Cardiac septum (tissue), 1 donor: ENCODE measurements at regions not wholly inside any gene's neighbourhood (a gene's known extent, or its start where the extent isn't known, plus 50 kb on each side); places are given as distances from the start of the nearest gene placed in this dataset.
"Not testable (repeated sequence)": the region's sequence is repeated elsewhere in the genome, so short reads cannot be mapped to it uniquely, and the experiment has no call there.

Experiments
- DNase-seq: peaks from one replicate; pipeline ENCODE4 v3.0.0-alpha.2; 2020; ENCODE audit warnings: low spot score
- intact Hi-C: fragments of 100-400 bp; cut with DNase I; formaldehyde crosslinking; loops from one replicate; pipeline ENCODE4 v1.14.0; 2022
- donor health status: DM: no; HTN: no; CAD: no.

DNA sequence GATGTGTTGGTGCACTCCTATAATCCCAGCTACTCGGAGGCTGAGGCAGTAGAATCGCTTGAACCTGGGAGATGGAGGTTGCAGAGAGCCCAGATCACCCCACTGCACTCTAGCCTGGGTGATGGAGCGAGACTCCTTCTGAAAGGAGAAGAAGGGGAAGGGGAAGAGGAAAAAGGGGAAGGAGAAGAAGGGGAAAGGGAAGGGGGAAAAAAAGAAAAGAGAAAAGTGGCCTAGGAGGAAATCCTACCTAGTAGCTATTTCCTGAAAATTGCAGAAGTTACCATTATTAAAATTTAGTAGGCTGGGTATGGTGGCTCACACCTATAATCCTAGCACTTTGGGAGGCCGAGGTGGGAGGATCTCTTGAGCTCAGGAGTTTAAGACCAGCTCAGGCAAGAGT lies 67.4 kb downstream of the ARRDC3 start:
- intact Hi-C loops, result no loop called here
- DNase-seq, result no peak

DNA sequence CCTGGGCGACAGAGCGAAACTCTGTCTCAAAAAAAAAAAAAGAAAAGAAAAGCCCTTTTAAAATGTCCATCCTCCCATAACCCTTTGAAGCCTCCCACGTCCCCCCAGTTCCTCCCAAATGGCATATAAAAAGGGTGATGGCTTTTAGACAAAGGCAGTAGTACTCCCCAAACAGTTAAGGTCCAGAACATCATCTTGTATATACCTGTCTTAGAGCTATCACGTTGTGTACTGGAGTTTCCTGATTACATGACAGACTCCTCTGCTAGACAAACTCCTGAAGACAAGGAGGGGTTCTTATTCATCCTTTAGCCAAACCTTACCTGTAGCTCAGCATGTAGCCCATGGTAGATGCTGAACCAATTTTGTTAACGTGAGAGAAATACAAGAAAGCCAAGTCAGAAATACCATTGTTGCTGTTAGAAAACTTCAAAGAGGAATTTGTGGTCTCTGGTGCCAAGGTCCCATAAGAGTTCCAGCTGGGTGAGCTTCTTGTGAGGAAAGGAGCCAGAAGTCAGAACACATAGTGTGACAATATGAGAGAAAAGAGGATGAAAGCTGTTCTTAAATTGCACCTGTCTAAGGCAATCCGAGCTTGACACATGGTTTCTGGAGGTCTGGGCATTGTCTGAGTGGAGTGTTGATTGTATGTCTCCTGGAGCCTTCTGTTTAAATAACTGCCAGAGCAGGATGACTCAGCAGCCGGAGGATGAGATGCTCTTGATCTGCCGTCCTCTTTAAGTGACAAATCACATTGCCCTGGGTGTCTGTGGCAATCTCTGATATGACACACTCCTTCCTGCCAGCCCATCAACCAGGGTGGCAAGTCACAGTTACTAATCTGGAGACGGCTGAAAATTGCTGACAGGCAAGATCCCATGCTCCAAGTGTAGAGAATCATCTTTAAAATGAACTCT lies 69.1 kb downstream of the ARRDC3 start:
- DNase-seq, result peak; percentile 93
- intact Hi-C loops, result loop anchor here (2.0 to 5.0 kb wide), 2 partner anchors 69 to 102 kb away; partner anchors contain the start of gene ARRDC3

DNA sequence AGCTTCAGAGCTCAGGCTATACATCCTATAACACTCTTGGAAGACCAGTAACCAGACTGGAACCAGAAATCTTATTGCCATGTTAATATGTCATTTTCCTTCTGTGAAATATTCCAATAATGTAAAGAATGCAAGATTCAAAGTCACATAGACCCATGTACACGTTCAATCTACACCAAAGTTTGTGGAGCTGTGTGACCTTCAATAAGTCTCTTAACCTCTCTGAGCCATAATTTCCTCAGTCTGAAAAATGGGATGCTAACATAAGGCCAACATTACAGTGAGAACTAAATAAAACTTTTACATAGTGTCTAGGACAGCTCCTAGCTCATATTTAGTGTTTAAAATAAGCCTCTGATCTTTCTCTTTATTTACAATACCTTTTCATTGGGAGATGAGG lies 70.4 kb downstream of the ARRDC3 start:
- intact Hi-C loops, result loop anchor here (1.0 to 5.0 kb wide), 3 partner anchors 32 to 100 kb away; partner anchors contain the start of gene ARRDC3
- no peak for DNase-seq

DNA sequence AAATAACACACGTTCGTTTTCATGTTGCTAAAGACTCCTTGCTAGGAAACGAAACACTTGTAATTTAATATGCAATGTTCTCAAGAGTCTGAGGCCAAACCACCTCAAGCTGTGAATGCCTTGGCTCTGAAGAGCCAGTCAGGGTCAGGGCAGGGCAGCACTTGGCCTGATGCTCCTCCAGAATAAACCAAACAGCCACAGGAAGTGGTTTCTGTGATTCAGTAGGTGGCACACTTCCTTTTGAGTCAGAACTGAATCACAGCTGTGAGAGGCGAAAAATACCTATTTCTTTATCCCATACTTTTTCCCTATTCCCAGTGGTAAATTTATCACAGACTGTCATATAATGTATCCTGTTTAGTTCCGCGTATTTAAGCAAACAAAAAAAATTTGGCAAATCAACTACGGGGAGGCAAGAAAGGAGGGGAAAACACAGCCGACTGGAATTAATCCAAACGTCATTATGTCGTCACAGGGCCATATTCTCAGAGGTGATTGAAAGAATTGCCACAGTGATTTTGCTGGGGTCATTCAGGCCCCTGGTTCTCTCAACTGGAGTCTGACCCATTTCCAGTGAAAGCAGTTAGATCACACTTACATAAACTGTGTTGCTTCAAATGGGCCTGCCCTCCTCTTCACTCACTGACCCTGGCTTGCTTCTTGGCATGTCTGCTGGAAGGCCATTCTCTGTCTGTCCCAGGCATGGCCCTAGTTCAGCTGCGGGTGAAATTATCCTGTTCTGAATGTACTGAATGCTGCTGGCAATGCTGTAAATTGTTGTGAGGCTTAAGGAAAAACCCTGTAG lies 71.2 kb downstream of the ARRDC3 start:
- intact Hi-C loops, result loop anchor here (1.0 to 5.0 kb wide), 3 partner anchors 32 to 100 kb away; partner anchors contain the start of gene ARRDC3
- DNase-seq, result peak; percentile 77

DNA sequence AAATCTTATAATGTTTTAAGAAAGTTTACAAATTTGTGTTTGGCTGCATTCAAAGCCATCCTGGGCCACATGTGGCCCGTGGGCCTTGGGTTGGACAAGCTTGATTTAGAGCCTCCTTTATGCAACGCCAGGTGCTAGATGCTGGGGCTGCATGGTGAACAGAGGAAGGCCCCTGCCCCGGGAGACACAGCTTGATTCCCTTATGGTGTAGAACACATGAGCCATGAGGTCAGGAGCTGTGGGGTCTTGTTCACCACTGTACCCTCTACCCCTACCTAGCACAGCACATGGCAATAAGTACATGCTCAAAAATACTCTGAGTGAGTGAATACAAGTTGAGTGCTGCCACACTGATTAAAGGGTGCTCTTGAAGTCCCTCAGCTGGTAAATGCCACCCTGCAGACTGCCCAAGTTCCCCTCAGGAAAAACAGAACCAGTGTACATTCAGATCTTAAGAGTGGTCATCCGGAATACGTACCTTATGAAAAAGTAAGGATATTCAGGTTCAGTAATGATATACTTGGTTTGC lies 71.9 kb downstream of the ARRDC3 start:
- no peak for DNase-seq
- intact Hi-C loops, result loop anchor here (5.0 kb wide), 1 partner anchor 99 kb away; no protein-coding TSS in a partner anchor

DNA sequence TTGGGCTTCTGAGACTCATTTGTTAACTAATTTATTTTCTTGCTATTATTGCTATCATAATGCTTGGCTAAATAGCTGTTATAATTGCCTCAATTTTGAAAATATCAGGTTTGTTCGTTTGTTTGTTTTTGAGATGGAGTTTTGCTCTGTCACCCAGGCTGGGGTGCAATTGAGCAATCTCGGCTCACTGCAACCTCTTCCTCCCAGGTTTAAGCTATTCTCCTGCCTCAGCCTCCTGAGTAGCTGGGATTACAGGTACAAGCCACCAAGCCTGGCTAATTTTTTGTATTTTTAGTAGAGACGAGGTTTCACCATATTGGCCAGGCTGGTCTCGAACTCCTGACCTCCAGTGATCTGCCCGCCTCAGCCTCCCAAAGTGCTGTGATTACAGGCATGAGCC lies 75.0 kb downstream of the ARRDC3 start:
- intact Hi-C loops, result not testable (repeated sequence)
- peak; percentile 84 for DNase-seq

DNA sequence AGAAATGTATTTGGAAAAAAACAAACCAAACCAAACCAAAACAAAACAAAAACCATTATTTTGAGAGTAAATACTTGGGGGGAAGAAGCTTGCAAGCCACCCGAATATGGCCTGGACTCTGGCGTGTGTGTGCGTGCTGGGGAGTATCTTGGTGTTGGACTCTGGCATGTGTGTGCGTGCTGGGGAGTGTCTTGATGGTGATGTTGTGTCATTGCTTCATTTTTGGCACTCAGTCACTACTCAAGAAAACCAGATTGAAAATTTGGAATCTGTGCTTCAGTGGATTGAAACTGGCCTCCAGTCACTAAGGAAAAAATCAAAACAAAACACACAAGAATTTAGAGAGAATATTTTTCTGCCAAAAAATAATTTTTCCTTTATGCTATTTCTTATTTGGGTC lies 76.1 kb downstream of the ARRDC3 start:
- intact Hi-C loops, result no loop called here
- no peak for DNase-seq

DNA sequence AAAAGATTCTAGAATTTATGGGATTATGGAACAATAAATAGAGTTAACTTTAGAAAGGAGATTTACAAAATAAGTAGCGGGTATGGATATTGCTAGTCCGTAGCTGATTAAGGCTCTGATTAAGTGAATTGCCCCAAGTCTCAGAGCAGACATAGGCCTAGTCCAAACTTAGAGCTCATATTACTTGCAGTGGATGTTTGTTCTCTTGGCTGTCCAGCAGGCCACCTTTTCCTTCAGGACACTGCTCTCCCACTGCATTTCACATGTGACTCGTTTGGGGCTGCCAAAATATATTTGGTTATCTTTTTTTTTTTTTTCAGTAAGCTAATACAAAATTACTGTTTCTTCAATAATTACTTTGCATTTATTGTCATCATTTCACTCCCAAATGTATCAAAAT lies 76.6 kb downstream of the ARRDC3 start:
- no peak for DNase-seq
- intact Hi-C loops, result no loop called here

DNA sequence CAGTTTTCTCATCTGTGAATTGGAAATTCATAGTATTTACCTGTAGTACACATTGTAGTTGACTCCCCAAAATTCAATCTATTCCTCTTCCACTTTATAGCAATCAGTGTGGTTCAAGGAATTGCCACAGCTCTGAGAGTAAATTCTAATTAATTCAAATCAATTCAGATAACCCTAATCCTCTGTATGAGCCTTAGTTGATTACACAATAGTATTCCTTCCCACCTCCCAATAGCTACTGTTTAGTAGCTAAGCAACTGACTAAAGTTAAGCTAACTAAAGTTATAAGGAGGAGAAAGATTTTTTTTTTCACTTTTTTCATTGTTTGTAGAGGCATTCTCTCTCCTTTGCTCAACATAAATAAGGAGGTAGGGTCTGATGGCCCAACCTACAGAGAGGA lies 77.5 kb downstream of the ARRDC3 start:
- intact Hi-C loops, result no loop called here
- DNase-seq, result no peak

DNA sequence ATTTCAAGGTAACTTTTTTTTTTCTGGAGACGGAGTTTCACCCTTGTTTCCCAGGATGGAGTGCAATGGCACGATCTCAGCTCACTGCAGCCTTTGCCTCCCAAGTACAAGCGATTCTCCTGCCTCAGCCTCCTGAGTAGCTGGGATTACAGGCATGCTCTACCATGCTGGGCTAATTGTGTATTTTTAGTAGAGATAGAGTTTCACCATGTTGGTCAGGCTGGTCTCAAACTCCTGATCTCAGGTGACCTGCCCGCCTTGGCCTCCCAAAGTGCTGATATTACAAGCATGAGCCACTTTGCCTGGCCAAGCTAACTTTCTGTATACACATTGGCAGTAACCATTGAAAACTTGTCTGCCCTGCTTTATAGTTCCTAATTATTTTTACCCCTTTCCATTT lies 79.1 kb downstream of the ARRDC3 start:
- DNase-seq, intact Hi-C loops: not testable (repeated sequence)

DNA sequence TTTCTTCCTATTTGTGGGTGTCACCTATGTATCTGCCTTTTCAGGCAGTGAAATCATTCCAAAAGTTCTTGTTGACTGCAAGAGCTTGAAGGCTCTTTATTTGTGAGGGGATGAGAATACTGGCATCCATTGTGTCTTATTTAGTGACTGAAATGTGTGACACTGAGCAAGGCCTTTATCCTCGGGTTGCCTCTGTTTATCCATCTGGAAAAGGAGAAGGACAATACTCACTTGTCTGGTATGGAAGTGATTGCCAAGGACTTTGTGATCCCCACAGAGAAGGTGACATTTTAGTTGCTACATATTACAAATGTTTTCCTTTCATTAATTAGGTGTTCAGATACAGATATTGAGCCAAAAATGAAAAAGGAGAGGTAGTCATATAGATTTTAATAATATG lies 80.2 kb downstream of the ARRDC3 start:
- DNase-seq, result no peak
- intact Hi-C loops, result no loop called here

DNA sequence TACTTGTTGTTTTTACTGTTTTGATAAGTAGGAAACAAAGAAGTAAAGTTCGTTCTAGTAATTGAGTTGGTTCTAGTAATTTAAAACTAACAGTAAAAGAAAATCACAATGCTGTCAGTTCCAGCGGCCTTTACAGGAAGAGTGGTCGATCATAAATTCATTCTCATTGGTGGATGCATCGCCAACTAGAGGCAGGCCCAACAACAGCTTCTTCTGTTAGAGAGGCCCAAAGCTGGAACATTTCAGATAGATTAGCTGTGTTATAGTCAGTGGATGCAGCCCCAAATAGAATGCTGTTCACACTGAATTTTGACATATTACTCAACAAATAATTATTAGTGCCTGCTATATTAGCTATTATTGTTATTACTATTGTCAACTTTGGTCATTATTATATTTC lies 80.8 kb downstream of the ARRDC3 start:
- no peak for DNase-seq
- intact Hi-C loops, result no loop called here

DNA sequence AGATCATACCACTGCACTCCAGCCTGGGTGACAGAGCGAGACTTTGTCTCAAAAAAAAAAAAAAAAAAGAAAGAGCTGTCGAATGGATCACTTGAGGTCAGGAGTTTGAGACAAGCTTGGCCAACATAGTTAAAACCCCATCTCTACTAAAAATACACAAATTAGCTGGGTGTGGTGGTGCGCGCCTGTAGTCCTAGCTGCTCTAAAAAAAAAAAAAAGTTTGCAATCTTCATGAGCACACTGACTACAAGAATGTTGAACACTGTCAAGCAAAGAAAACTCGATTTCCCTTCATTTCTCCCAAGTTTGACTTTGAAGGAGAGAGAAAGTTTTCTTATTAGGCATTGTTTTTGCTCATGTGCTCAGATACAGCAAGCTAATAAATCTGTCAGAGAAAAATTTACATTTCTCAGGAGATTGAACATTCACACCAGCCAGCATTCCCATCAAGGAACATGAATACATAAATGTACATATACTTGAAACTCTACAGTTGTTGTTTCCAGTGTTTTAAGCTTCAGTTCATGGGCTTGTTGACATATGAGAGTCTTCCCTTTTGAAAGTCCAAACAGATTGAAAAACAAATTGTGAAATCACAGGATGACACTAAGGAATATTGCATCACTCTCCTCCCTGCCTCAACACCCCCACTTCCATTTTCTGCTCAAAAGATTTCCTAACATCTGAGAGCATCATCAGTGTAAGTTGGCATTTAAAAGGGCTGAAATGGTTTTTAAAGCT lies 81.8 kb downstream of the ARRDC3 start:
- intact Hi-C loops, result no loop called here
- no peak for DNase-seq

DNA sequence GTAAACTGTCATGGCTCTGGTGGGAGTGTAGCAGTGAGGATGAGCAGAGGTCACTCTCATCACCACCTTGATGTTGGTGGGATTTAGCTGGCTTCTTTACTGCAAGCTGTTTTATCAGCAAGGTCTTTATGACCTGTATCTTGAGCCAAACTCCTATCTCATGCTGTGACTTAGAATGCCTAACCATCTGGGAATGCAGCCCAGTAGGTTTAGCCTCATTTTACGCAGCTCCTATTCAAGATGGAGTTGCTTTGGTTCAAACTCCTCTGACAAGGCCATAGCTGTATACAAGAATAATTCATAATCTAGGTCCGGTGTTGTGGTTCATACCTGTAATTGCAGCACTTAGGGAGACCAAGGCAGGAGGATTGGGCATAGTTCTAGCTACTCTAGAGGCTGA lies 85.1 kb downstream of the ARRDC3 start:
- DNase-seq, result no peak
- intact Hi-C loops, result no loop called here

DNA sequence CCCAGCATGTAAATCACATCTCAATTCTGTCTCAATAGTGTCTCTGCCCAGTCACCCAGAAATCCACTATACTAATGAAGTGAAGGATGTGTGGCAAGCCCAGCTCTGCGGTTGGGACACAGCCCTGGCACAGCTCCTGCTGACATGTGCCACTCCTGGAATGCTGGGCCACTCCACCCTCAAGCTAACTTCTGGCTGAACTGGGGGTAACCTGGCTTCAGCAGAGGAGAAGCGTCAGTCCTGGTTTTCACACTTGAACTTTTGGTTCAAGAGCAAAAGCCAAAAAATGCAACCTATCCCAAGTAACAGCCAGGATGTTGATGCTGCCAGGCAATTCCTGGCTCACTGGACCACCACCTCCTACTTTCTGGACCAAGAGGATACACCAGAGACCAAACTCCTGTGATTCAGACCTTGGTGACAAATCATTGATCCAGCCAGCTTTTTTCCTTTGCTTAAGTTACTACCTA lies 86.4 kb downstream of the ARRDC3 start:
- intact Hi-C loops, result no loop called here
- DNase-seq, result no peak

DNA sequence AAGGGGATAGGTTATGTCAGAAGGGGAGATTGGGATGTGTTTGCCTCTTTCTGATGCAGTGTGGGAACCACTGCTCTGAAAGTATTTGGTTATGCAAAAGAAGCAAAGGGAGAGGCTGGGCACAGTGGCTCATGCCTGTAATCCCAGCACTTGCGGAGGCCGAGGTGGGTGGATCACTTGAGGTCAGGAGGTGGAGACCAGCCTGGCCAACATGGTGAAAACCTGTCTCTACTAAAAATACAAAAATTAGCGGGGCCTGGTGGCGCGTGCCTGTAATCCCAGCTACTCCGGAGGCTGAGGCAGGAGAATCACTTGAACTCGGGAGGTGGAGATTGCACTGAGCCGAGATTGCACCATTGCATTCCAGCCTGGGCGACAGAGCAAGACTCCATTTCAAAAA lies 87.0 kb downstream of the ARRDC3 start:
- DNase-seq, intact Hi-C loops: not testable (repeated sequence)

DNA sequence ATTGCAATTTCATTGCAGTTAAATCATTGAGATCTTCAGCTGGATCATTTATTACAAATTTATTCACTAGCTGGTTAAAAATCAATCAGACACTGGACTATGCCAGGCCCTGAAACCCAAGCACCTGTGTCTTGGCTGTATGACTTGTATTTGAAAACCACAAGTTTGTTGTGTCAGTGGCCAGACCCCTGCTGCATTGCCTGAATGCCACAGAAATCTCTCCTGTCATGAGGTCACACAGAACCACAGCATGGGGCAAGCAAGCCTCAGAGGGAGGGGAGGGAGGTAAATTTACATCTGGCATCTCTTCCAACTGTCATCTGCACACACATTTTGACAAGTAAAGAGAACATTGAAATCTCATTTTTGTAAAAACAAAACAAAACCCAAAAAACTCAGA lies 90.0 kb downstream of the ARRDC3 start:
- intact Hi-C loops, result no loop called here
- no peak for DNase-seq

DNA sequence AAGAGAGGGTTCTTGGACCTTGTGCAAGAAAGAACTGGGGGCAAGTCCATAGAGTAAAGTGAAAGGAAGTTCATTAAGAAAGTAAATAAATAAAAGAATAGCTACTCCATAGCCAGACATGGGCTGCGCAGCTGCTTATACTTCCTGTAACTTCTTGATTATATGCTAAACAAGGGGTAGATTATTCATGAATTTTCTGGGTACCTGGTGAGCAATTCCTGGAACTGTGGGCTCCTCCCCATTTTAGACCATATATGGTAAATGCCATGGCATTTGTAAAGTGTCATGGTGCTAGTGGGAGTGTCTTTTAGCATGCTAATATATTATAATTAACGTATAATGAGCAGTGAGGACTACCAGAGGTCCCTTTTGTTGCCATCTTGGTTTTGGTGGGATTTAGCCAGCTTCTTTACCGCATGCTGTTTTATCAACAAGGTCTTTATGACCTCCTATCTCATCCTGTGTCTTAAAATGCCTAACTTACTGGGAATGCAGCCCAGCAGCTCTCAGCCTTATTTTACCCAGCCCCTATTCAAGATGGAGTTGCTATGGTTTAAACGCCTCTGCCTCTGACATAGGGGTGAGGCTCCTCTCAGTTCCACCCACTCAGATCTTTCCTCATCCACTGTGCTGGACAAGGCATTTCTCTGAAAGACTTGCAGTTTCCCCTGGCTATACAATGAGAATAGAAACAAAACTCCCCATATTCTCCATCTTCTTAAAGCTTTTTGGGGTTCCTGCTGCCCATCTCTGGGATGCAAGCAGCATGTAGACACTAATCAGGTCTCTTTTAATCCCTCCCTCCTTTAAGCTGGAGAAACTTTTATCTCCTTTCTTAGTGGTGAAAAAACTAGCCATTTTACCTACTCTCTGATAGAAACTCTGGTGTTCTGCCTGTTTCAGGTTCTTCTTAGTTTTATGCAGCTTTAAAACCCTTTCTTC lies 91.2 kb downstream of the ARRDC3 start:
- intact Hi-C loops, result no loop called here

More for the DNA sequence above, 91.2 kb downstream of the ARRDC3 start:
- DNase-seq, result no peak
